ENCODE measurements at regions not wholly inside any gene's neighbourhood (a gene's known extent, or its start where the extent isn't known, plus 50 kb on each side); places are given as distances from the start of the nearest gene placed in this dataset.

DNA sequence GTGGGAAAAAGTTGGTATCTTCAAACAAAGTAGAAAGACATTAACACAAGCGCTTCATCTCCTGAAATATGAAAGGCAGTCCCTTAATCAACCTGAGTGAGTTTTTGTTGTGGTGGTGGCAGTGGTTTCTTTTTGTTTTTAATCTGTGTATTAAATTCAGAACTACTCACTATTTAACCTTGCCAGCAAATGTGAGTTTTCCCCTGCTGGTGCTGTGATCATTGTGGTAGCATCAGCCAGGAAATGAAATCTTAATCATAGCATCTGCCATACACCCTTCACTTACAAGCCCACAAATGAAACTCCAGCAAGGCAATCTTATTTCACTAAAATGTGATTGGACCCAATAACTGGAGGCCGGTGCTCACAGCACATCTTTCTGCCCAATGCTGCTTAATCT lies 229.7 kb downstream of the SHOX2 start:
- TF ChIP-seq, protein P1, sequence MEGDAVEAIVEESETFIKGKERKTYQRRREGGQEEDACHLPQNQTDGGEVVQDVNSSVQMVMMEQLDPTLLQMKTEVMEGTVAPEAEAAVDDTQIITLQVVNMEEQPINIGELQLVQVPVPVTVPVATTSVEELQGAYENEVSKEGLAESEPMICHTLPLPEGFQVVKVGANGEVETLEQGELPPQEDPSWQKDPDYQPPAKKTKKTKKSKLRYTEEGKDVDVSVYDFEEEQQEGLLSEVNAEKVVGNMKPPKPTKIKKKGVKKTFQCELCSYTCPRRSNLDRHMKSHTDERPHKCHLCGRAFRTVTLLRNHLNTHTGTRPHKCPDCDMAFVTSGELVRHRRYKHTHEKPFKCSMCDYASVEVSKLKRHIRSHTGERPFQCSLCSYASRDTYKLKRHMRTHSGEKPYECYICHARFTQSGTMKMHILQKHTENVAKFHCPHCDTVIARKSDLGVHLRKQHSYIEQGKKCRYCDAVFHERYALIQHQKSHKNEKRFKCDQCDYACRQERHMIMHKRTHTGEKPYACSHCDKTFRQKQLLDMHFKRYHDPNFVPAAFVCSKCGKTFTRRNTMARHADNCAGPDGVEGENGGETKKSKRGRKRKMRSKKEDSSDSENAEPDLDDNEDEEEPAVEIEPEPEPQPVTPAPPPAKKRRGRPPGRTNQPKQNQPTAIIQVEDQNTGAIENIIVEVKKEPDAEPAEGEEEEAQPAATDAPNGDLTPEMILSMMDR (IDR thresholded peaks at IDR 0.05), result no peak
- TF ChIP-seq POLR2A (IDR thresholded peaks at IDR 0.05), result no peak

Measured in Peyer's patch (tissue), 4 donors.